HUES64 (cell line): ENCODE measurements at regions not wholly inside any gene's neighbourhood (a gene's known extent, or its start where the extent isn't known, plus 50 kb on each side); places are given as distances from the start of the nearest gene placed in this dataset.

Experiments used
- H3K27ac ChIP-seq: 2 replicates; pipeline ENCODE4 v1.7.0; 2013; ENCODE audit warnings: low read depth, low read length, inconsistent platforms
- H3K27me3 ChIP-seq: 2 replicates; pipeline ENCODE4 v1.6.1; 2013; ENCODE audit warnings: mild to moderate bottlenecking, low read length; ENCODE audit not compliant: insufficient read depth
- H3K36me3 ChIP-seq: 2 replicates; pipeline ENCODE4 v1.6.1; 2013; ENCODE audit warnings: mild to moderate bottlenecking, low read length; ENCODE audit not compliant: insufficient read depth
- H3K4me1 ChIP-seq: 2 replicates; pipeline ENCODE4 v1.6.1; 2013; ENCODE audit warnings: mild to moderate bottlenecking, low read length, moderate library complexity; ENCODE audit not compliant: insufficient read depth
- H3K4me3 ChIP-seq: 2 replicates; pipeline ENCODE4 v1.5.1; 2013; ENCODE audit warnings: mild to moderate bottlenecking, low read length, moderate library complexity
- H3K9ac ChIP-seq: 2 replicates; pipeline ENCODE4 v1.6.1; 2013; ENCODE audit warnings: mild to moderate bottlenecking, low read depth, low read length
- H3K9me3 ChIP-seq: 2 replicates; pipeline ENCODE4 v1.6.1; 2013; ENCODE audit warnings: low read depth, low read length; ENCODE audit not compliant: insufficient read depth
- WGBS: fragments of 150-250, 120-280 bp; methylation state at CpG from one replicate; pipeline ENCODE4 v1.1.7; 2013; ENCODE audit warnings: missing lambda C conversion rate; 5-methylcytosine and 5-hydroxymethylcytosine counted together

GRCh38 chr22:27445881-27446280, 355.7 kb downstream of the MN1 start:
- H3K9me3 ChIP-seq = no peaks in the 10 kb centered on the region
- 90% methylated on average over 10 of the region's 10 CpGs for WGBS
- H3K4me3 ChIP-seq = no peak overlapping the region
- H3K27ac ChIP-seq = no peak overlapping the region
- no peaks in the 10 kb centered on the region for H3K27me3 ChIP-seq
- H3K4me1 ChIP-seq = peaks cover 27% of the 10 kb centered on the region
- no peaks in the 10 kb centered on the region for H3K36me3 ChIP-seq
- H3K9ac ChIP-seq = no peak overlapping the region

DNA sequence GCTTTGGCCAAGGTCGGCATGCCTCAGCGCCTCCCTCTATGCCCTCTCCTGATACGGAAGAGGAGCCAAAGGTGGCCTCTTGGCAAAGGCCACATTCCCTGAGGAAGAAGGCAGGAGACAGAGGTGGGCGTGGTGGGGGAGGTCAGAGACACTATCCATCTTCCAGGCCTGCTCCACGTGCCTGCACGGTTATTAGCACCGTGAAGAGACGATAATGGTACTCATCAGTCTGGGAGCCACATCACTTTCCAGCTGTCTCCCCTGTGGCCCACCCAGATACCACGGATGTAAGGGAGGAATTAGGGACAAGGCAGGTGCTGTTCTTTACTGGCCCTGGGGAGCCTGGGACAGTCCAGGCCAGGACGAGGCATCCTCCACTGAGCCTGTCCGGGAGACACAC, 354.3 kb downstream of the MN1 start:
- Histone ChIP-seq H3K9ac (no peak overlapping the region), H3K4me1 (peaks cover 20% of the 10 kb centered on the region), H3K36me3 (no peaks in the 10 kb centered on the region), H3K9me3 (no peaks in the 10 kb centered on the region), H3K27ac (no peak overlapping the region), H3K4me3 (no peak overlapping the region), H3K27me3 (no peaks in the 10 kb centered on the region)
- WGBS = 90% methylated on average over 11 of the region's 11 CpGs

- H3K27me3 ChIP-seq = no peaks in the 10 kb centered on the region
- no peak overlapping the region for H3K27ac ChIP-seq
- no peaks in the 10 kb centered on the region for H3K9me3 ChIP-seq
- H3K36me3 ChIP-seq = no peaks in the 10 kb centered on the region
- no peak overlapping the region for H3K9ac ChIP-seq
- peaks cover 5% of the 10 kb centered on the region; the same call in 1 of the 2 replicates for H3K4me1 ChIP-seq
- H3K4me3 ChIP-seq = no peak overlapping the region
These were observed 351.1 kb downstream of the MN1 start for GRCh38 chr22:27450448-27450847.

GRCh38 chr22:27452245-27452644, 349.3 kb downstream of the MN1 start:
- H3K27ac ChIP-seq = no peak overlapping the region
- 95% methylated on average over 4 of the region's 4 CpGs for WGBS
- H3K4me1 ChIP-seq = peaks cover 9% of the 10 kb centered on the region
- H3K27me3 ChIP-seq = no peaks in the 10 kb centered on the region
- no peak overlapping the region for H3K4me3 ChIP-seq
- H3K9me3 ChIP-seq = no peaks in the 10 kb centered on the region
- no peaks in the 10 kb centered on the region for H3K36me3 ChIP-seq
- no peak overlapping the region for H3K9ac ChIP-seq

GRCh38 chr22:27452922-27453321, 348.6 kb downstream of the MN1 start:
- H3K9me3 ChIP-seq = no peaks in the 10 kb centered on the region
- H3K4me1 ChIP-seq = peaks cover 8% of the 10 kb centered on the region
- H3K36me3 ChIP-seq = no peaks in the 10 kb centered on the region
- 93% methylated on average over 4 of the region's 4 CpGs for WGBS
- no peak overlapping the region for H3K9ac ChIP-seq
- H3K27me3 ChIP-seq = no peaks in the 10 kb centered on the region
- H3K27ac ChIP-seq = no peak overlapping the region
- no peak overlapping the region for H3K4me3 ChIP-seq

DNA sequence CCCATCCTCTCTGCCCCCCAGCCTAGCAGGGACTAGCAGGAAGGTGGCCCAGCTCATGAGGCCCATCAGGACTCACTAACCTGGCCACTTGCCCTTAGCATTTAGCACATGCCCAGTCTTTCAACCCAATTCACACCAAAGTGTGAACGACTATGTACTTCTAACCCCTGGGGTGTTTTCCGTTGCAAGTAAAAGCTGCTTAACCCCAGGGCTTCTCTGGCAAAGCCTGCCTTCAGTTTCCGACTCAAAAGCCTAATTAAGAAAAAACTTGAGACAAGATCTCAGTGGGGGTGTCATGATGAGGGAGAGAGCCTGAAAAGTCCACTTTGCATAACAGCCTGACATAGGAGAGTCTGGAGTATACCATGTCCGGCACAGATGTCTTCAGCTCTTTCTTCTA, 347.8 kb downstream of the MN1 start:
- H3K27ac ChIP-seq = no peak overlapping the region
- WGBS = 32% methylated on average over 4 of the region's 4 CpGs
- no peaks in the 10 kb centered on the region for H3K9me3 ChIP-seq
- H3K4me3 ChIP-seq = no peak overlapping the region
- no peak overlapping the region for H3K9ac ChIP-seq
- peaks cover 6% of the 10 kb centered on the region; the same call in 1 of the 2 replicates for H3K4me1 ChIP-seq
- H3K27me3 ChIP-seq = no peaks in the 10 kb centered on the region
- H3K36me3 ChIP-seq = no peaks in the 10 kb centered on the region

DNA sequence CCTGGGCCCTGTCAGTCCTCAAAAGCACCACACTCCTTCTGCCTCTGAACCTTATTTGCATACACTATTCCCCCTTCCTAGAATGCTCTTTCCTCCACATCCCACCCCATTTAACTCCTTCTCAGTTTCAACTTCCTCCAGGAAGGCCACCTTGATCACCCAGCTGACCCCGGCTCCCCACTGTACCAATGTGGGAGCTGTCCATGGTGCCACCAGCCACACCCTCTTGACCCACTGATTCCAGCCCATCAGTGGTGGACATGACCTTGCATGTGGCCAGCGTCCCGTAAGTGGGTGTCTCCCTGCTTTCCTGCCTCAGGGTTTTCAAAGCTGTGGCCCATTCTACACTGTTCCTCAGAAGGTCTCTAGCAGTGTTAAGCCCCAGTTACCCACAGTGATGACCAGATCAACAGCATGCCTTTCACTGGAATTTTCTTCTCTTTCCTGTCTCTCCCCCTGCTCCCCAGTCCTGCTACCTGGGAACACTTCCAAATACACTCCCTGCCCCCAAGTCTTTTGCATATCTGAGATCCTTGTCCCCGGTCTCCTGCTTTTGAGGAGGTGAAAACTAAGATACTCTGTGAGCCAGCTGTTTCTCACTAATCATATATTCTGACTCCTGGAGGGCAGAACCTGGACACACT, 346.6 kb downstream of the MN1 start:
- no peaks in the 10 kb centered on the region for H3K36me3 ChIP-seq
- H3K9me3 ChIP-seq = no peaks in the 10 kb centered on the region
- H3K27me3 ChIP-seq = no peaks in the 10 kb centered on the region
- no peak overlapping the region for H3K9ac ChIP-seq
- H3K4me1 ChIP-seq = peaks cover 9% of the 10 kb centered on the region; the same call in 1 of the 2 replicates
- H3K27ac ChIP-seq = no peak overlapping the region
- 71% methylated on average over 4 of the region's 4 CpGs for WGBS
- no peak overlapping the region for H3K4me3 ChIP-seq

DNA sequence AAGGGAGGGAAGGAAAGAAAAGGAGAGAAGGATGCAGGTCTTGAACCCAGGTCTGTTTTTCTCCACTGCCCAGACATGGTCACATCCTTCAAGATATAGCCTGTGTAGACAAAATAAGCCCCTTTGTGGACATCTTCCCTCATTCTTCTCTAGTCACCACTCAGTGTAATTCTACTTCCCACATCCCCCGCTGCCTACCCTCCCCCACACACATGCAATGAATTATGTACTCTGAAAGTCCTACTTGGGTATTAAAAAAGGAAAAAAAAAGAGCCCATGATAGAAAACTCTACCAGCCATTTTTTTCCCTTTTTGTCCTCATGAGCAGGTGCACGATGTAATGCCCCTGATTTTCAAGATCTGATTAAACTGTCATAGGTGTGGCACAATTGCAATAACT, 346.0 kb downstream of the MN1 start:
- no peaks in the 10 kb centered on the region for H3K36me3 ChIP-seq
- no peak overlapping the region for H3K9ac ChIP-seq
- H3K4me3 ChIP-seq = no peak overlapping the region
- WGBS = 91% methylated on average over 2 of the region's 2 CpGs
- no peaks in the 10 kb centered on the region for H3K9me3 ChIP-seq
- H3K4me1 ChIP-seq = peaks cover 15% of the 10 kb centered on the region; the same call in 1 of the 2 replicates
- H3K27ac ChIP-seq = no peak overlapping the region
- no peaks in the 10 kb centered on the region for H3K27me3 ChIP-seq

- Histone ChIP-seq H3K9me3 (no peaks in the 10 kb centered on the region), H3K36me3 (no peaks in the 10 kb centered on the region), H3K9ac (no peak overlapping the region), H3K4me1 (peaks cover 26% of the 10 kb centered on the region), H3K4me3 (no peak overlapping the region), H3K27ac (no peak overlapping the region), H3K27me3 (no peaks in the 10 kb centered on the region)
- WGBS = 83% methylated on average over 9 of the region's 10 CpGs
These were observed 344.7 kb downstream of the MN1 start for GRCh38 chr22:27456696-27457503.

DNA sequence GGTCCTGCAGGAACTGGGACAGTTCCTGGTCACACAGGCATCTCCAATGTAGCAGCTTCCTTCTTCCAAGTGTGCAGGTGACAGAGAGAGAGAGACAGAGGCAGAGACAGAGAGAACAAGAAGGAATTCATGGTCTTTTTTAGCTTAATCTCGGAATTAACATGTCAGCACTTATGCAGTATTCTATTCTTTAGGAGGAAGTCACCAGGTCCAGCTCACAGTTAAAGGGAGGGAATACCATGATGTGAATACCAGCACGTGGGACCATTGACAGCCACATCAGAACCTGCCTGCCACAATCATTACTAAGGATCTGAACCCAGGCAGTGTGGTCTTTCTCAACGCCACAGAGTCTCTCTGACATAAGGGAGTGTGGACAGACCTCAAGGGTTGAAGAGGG, 341.6 kb downstream of the MN1 start:
- Histone ChIP-seq H3K4me3 (no peak overlapping the region), H3K27me3 (no peaks in the 10 kb centered on the region), H3K9me3 (no peaks in the 10 kb centered on the region), H3K36me3 (no peaks in the 10 kb centered on the region), H3K27ac (no peak overlapping the region), H3K4me1 (peaks cover 39% of the 10 kb centered on the region), H3K9ac (no peak overlapping the region)
- WGBS = 69% methylated on average over 3 of the region's 3 CpGs

DNA sequence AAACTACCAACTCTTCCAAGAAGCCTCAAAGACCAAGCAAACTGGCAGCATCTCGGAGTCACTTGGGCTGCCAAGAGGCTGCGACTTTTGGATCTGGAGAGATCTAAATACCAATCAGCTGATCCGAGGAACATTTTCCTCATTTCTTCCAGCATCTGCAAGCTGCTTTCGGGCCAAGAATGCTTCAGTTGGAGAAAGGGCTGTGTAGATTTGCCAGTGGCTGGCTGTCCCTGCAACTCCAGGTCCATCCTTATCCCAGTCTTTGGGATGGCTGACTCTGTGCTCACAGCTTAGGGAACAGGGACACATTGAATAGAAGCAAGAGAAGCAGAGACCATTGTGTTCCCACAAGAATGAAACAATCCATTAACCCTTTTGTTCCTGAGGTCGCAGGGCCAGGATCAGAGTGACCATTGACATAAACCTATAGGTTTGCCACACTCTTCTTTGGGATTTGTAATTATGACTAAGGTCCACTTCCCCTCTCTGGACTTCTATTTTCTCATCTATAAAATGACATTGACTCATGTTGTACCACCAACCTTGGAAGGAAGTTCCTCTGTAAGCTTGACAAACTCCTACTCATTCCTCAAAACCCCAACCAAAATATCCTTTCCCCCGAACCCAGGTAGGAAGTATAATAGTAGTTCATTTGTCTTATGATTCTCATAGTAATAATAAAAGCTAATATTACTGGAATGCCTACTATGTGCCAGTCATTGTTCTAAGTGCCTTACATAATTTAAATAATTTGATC, 340.8 kb downstream of the MN1 start:
- Histone ChIP-seq H3K4me3 (no peak overlapping the region), H3K9ac (no peak overlapping the region), H3K36me3 (no peaks in the 10 kb centered on the region), H3K9me3 (no peaks in the 10 kb centered on the region), H3K27me3 (no peaks in the 10 kb centered on the region), H3K4me1 (peaks cover 39% of the 10 kb centered on the region), H3K27ac (peak overlapping the region; percentile 72; the same call in 1 of the 2 replicates)
- 79% methylated on average over 5 of the region's 6 CpGs for WGBS
